ENCODE measurements at regions not wholly inside any gene's neighbourhood (a gene's known extent, or its start where the extent isn't known, plus 50 kb on each side); places are given as distances from the start of the nearest gene placed in this dataset.
A peak's percentile ranks its signal among the peaks of the same experiment; 100 is the strongest.
"Not testable (repeated sequence)": the region's sequence is repeated elsewhere in the genome, so short reads cannot be mapped to it uniquely, and the experiment has no call there.

DNA sequence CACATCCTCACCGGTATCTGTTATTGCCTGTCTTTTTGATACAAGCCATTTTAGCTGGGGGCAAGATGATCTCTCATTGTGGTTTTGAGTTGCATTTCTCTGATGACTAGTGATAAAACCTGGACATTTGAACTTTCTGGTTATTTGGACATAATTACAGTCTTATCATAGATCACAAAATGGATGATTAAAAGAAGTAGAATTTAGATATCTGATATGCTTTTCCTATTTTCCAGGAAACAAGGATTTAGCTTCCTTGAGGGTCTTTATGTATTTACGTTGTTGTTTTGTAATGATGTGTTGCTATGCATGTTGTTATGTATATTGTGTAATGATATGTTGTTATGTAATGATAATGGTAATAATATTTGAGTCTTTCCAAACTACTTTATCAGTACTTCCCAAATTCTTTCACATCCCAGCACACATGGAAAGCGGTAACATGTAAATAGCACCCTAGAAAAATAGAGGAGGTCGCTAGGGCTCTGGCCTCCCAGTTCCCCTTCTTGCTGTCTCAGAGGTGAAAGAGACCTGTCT, 53.8 kb downstream of the GJD2 start:
- no peak for DNase-seq

- DNase-seq = no peak
These were observed 54.7 kb downstream of the GJD2 start for GRCh38 chr15:34699968-34700640.

DNA sequence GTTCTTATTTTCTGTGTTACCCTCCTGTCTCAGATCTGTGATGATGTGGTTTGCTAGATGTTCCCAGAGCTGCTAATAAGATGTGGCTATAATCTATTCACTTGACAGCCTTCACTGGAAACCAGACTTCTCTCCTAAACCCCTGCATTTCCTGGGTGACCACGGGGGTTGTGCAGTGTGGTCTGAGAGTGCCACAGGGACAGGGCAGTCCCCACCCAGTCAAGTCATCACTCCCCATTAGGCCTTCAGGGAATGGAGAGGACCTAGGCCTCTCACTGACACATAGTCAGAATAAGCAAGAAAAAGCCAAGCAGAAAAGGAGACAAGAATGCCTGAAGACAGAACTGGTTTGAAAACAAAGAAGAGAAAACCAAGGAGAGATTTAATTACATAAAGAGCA, 58.3 kb downstream of the GJD2 start:
- DNase-seq = no peak

GRCh38 chr15:34693053-34693744, 61.6 kb downstream of the GJD2 start:
- peak; percentile 0 for DNase-seq

DNA sequence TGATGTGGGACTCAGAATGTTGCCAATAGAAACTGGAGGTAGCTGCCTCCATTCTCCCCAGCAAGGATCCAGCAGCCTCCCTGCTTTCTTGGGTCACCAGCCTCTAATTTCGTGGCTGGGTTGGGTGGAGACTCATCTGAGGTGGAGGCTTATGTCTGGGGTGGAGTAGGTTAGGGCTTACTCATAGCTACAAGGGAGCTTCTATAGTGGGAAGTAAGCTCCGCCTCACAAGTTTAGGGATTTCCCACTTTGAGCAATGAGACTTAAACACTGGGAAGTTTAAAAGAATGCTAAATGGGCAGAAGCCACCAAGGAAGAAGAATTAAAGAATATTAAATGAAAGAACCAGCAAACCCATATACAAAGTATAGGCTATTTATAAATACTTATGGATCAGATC, 63.8 kb downstream of the GJD2 start:
- DNase-seq = no peak

DNA sequence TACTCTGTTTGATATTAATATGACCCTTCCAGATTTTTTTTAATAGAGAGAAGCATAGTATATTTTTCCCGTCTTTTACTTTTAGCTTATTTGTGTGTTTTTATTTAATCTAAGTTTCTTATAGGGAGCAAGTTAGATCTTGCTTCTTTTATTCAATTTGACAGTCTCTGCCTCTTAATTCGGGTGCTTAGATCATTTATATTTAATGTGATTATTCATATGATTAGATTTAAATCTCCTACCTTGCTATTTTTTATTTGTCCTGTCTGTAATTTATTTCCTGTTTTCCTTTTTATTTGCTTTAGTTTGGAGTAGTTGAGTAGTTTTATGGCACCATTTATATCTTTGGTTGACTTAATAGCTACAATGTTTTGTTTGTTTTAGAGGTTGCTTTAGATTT, 66.1 kb downstream of the GJD2 start:
- DNase-seq = no peak

- no peak for DNase-seq
These were observed 70.4 kb downstream of the GJD2 start for GRCh38 chr15:34684351-34684750.

GRCh38 chr15:34682674-34683073, 72.1 kb downstream of the GJD2 start:
- DNase-seq = no peak

- DNase-seq = no peak
These were observed 75.5 kb downstream of the GJD2 start for GRCh38 chr15:34679291-34679690.

GRCh38 chr15:34673241-34673640, 81.6 kb downstream of the GJD2 start:
- no peak for DNase-seq

DNA sequence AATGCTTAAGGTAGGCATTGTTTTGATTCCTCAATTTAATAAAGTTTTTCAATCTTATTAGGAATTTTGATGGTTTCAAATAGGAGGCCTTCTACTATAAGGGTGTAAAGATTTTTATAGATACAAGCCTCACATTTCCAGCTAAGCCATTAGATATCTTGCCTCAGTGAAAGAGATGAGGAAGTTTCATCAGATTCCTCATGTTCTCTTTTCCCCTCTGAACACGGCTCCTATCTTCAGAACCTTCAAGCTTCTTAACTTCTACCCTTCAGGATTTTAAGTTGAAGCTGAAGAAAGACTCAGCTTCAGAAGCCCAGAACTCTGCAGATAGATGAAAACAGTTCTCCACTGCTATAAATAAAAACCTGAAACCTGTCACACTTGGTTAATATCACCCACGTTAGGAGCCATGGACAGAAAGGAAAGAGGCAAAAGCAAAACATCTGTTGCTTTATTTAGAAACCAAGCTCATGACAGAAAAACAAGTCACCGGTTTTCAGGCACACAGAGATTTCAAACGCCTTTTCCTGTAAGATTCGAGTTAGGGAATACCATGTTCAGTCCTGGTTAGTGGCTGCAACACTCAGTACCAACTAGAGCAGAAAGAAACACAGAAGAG, 82.2 kb upstream of the GOLGA8B start:
- DNase-seq = no peak

DNA sequence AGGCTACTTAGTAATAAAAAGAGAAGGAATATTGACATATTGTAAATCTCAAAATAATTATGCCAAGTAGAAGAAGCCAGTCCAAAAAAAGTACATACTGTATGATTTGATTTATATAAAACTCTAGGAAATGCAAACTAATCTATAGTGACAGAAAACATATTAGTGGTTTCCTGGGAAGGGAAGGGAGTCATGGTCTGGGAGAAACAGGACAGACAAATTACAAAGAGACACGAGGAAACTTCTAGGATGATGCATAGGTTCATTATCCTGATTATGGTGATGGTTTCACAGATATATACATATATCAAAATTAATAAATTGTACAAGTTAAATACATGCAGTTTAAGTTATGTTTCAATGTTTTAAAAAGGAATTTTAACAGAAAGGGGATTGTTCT, 81.0 kb upstream of the GOLGA8B start:
- DNase-seq = no peak

DNA sequence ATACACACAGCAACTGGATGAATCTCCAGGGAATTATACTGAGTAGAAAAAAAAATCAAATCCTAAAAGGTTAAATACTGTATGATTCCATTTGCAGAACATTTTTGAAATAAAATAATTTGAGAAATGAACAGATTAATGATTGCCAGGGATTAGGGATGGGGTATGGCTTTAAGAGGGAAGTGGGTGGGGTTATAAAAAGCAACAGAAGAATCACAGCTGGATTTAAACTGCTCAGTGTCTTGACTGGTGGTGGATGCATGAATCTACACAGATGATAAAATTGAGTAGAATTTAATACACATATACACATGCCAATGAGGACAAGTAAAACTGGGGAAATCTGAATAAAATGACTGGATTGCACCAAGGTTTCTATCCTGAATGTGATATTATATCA, 79.7 kb upstream of the GOLGA8B start:
- no peak for DNase-seq

DNA sequence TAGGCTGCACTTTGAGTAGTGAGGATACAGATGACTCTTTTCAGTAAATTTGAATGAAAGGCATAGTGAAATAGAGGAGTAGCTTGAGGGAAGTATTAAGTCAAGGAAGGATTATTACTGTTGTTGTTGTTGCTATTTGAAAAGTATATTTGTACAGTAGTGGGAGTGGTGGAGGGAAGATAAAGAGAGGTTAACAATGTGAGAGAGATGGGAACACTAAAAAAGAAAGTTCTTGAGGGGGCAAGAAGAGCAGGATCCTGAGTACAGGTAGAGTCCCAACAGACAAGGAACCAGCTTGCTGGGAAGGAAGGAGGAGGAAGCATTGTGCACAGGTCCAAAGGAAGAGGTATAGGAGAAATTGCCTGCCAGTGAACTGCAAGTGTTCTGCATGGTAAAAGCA, 75.6 kb upstream of the GOLGA8B start:
- DNase-seq = no peak

DNA sequence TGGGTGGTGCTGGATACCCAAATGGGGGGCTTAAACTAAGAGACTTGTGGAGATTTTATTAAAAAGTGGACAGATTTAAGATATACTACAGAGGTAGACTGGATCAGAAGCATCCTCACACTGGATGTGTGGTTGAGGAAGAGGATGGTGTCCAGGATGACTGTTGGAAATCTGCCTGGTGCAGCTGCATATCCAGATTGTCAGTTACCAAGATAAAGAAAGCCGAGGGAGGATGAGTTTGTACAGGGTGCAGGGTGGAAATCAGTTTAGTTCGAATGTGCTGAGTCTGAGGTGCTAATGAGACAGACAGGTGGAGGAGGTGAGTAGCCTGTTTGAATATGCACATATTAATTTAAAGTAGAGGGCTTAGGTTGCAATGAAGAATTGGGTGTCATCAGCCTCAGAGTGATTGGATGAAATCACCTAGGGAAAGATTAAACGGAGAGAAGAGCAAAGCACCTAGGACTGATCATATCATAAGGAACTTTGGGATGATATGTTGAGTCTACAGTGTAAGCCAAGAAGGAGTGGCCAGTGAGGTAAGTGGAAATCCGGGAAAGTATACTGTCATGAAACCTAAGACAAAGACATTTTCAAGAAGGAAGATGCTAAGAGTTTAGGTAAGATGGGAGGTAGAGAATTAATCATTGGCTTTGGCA, 74.1 kb upstream of the GOLGA8B start:
- no peak for DNase-seq

- DNase-seq = no peak
These were observed 72.8 kb upstream of the GOLGA8B start for GRCh38 chr15:34656005-34656796.

- no peak for DNase-seq
These were observed 71.9 kb upstream of the GOLGA8B start for GRCh38 chr15:34655326-34655725.

- no peak for DNase-seq
These were observed 71.2 kb upstream of the GOLGA8B start for GRCh38 chr15:34654625-34655024.

- DNase-seq = no peak
These were observed 70.5 kb upstream of the GOLGA8B start for GRCh38 chr15:34653992-34654391.

- DNase-seq = not testable (repeated sequence)
These were observed 69.9 kb upstream of the GOLGA8B start for GRCh38 chr15:34653326-34653725.

DNA sequence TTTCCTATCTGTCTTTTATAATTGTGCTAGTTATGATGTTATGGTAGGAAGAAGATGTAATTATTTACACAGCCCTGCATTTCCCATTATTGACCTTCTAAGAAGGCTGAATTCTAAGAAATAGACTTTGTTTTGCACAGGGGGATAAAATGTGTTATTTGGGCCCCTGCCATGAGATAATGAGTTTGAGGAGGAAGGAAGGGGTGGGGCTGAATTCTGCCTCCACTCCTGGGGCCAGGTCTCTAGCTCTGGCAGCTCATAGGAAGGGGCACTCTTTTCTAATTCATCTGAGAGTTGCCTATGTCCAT, 69.2 kb upstream of the GOLGA8B start:
- no peak for DNase-seq

GRCh38 chr15:34651997-34652725, 68.7 kb upstream of the GOLGA8B start:
- DNase-seq = no peak
